Activated B cell treated with CpG ODN at 0.5 μM for 24 hours (primary cell): ENCODE measurements at regions not wholly inside any gene's neighbourhood (a gene's known extent, or its start where the extent isn't known, plus 50 kb on each side); places are given as distances from the start of the nearest gene placed in this dataset.
"Not testable (repeated sequence)": the region's sequence is repeated elsewhere in the genome, so short reads cannot be mapped to it uniquely, and the experiment has no call there.

Experiments used
- ATAC-seq: fragments of 200-7000 bp; cut with Tn5 transposase; one replicate; pipeline ENCODE4 v1.10.0; 2021; ENCODE audit warnings: low read depth, mild to moderate bottlenecking, moderate library complexity
- CTCF ChIA-PET: fragments of 350-600 bp; sonication (Branson Sonifier 250); formaldehyde crosslinking; loops from one replicate; lab custom pipeline; 2021; ENCODE audit warnings: antibody characterized with exemption; lab: Charles Lee
- POLR2A ChIA-PET: fragments of 350-600 bp; sonication (Branson Sonifier 250); formaldehyde crosslinking; loops from one replicate; lab custom pipeline; 2021; ENCODE audit warnings: antibody characterized with exemption; lab: Charles Lee
- DNase-seq: peaks from one replicate; pipeline ENCODE4 v3.0.0; 2022
- H3K27ac Mint-ChIP-seq: one replicate; pipeline ENCODE4 v1.8.0; 2020; ENCODE audit warnings: mixed read lengths
- H3K27me3 Mint-ChIP-seq: one replicate; pipeline ENCODE4 v1.8.0; 2021; ENCODE audit warnings: mixed read lengths
- H3K36me3 Mint-ChIP-seq: one replicate; pipeline ENCODE4 v1.8.0; 2021; ENCODE audit warnings: low read depth, mixed read lengths
- H3K4me1 Mint-ChIP-seq: one replicate; pipeline ENCODE4 v1.8.0; 2021; ENCODE audit warnings: mixed read lengths
- H3K4me3 Mint-ChIP-seq: one replicate; pipeline ENCODE4 v1.8.0; 2020; ENCODE audit warnings: mild to moderate bottlenecking, mixed read lengths
- H3K9me3 Mint-ChIP-seq: one replicate; pipeline ENCODE4 v1.8.0; 2020; ENCODE audit warnings: mixed read lengths
- CTCF ChIP-seq: fragments of 200-600 bp; IDR thresholded peaks from one replicate; pipeline ENCODE4 v1.8.0; 2022; ENCODE audit warnings: antibody characterized with exemption, mild to moderate bottlenecking
- intact Hi-C: fragments of 100-400 bp; cut with micrococcal nuclease; formaldehyde crosslinking; loops from one replicate; pipeline ENCODE4 v1.15.1; 2024

GRCh38 chr7:15828881-15829280, 142.4 kb upstream of the MEOX2 start:
- intact Hi-C loops = no loop called here

GRCh38 chr7:15821484-15822427, 135.3 kb upstream of the MEOX2 start:
- ATAC-seq (no peak), DNase-seq (no peak)
- H3K4me3 Mint-ChIP-seq = no peak overlapping the region
- ChIA-PET POLR2A (no interaction called here), CTCF (no interaction called here)
- H3K27me3 Mint-ChIP-seq = no peaks in the 10 kb centered on the region
- H3K36me3 Mint-ChIP-seq = no peaks in the 10 kb centered on the region
- no peaks in the 10 kb centered on the region for H3K4me1 Mint-ChIP-seq
- H3K9me3 Mint-ChIP-seq = peaks cover 4% of the 10 kb centered on the region
- intact Hi-C loops = no loop called here
- no peak overlapping the region for H3K27ac Mint-ChIP-seq
- no peak for TF ChIP-seq CTCF

More at GRCh38 chr7:15828881-15829280, 142.4 kb upstream of the MEOX2 start:
- peaks cover 2% of the 10 kb centered on the region for H3K9me3 Mint-ChIP-seq
- ChIA-PET POLR2A (no interaction called here), CTCF (no interaction called here)
- no peak for TF ChIP-seq CTCF
- no peak overlapping the region for H3K27ac Mint-ChIP-seq
- H3K36me3 Mint-ChIP-seq = no peaks in the 10 kb centered on the region
- no peaks in the 10 kb centered on the region for H3K27me3 Mint-ChIP-seq
- no peak for DNase-seq
- H3K4me3 Mint-ChIP-seq = no peak overlapping the region
- ATAC-seq = no peak
- H3K4me1 Mint-ChIP-seq = no peaks in the 10 kb centered on the region

- no peaks in the 10 kb centered on the region for H3K4me1 Mint-ChIP-seq
- H3K27ac Mint-ChIP-seq = no peak overlapping the region
- no peak for DNase-seq
- intact Hi-C loops = no loop called here
- TF ChIP-seq CTCF = no peak
- no peaks in the 10 kb centered on the region for H3K27me3 Mint-ChIP-seq
- peaks cover 6% of the 10 kb centered on the region for H3K9me3 Mint-ChIP-seq
- no peak for ATAC-seq
- CTCF ChIA-PET = no interaction called here
- H3K36me3 Mint-ChIP-seq = no peaks in the 10 kb centered on the region
- no peak overlapping the region for H3K4me3 Mint-ChIP-seq
- POLR2A ChIA-PET = no interaction called here
Observed at GRCh38 chr7:15820319-15820718, 133.8 kb upstream of the MEOX2 start.

GRCh38 chr7:15816835-15817426, 130.4 kb upstream of the MEOX2 start:
- Mint-ChIP-seq H3K36me3 (no peaks in the 10 kb centered on the region), H3K4me3 (no peak overlapping the region), H3K9me3 (peaks cover 6% of the 10 kb centered on the region), H3K27ac (no peak overlapping the region), H3K4me1 (no peaks in the 10 kb centered on the region), H3K27me3 (no peaks in the 10 kb centered on the region)
- no peak for TF ChIP-seq CTCF
- no peak for DNase-seq
- POLR2A ChIA-PET = no interaction called here
- ATAC-seq = no peak
- intact Hi-C loops = no loop called here
- CTCF ChIA-PET = no interaction called here

- no peak overlapping the region for H3K27ac Mint-ChIP-seq
- H3K27me3 Mint-ChIP-seq = no peaks in the 10 kb centered on the region
- DNase-seq (no peak), ATAC-seq (no peak)
- ChIA-PET POLR2A (no interaction called here), CTCF (no interaction called here)
- H3K9me3 Mint-ChIP-seq = peaks cover 6% of the 10 kb centered on the region
- H3K36me3 Mint-ChIP-seq = no peaks in the 10 kb centered on the region
- no peaks in the 10 kb centered on the region for H3K4me1 Mint-ChIP-seq
- TF ChIP-seq CTCF = no peak
- intact Hi-C loops = no loop called here
- H3K4me3 Mint-ChIP-seq = no peak overlapping the region
Observed at GRCh38 chr7:15813448-15813847, 127.0 kb upstream of the MEOX2 start.

- ATAC-seq, H3K9me3 Mint-ChIP-seq, DNase-seq, POLR2A ChIA-PET, H3K27me3 Mint-ChIP-seq, H3K36me3 Mint-ChIP-seq, intact Hi-C loops, CTCF ChIA-PET, H3K27ac Mint-ChIP-seq, H3K4me3 Mint-ChIP-seq, H3K4me1 Mint-ChIP-seq: not testable (repeated sequence)
Observed at GRCh38 chr7:15810383-15810782, 123.9 kb upstream of the MEOX2 start.

- POLR2A ChIA-PET, H3K36me3 Mint-ChIP-seq, intact Hi-C loops, H3K4me3 Mint-ChIP-seq, ATAC-seq, H3K4me1 Mint-ChIP-seq, H3K9me3 Mint-ChIP-seq, H3K27ac Mint-ChIP-seq, DNase-seq, H3K27me3 Mint-ChIP-seq, CTCF ChIA-PET: not testable (repeated sequence)
Observed at GRCh38 chr7:15809936-15810335, 123.5 kb upstream of the MEOX2 start.
